Parathyroid adenoma (tissue), 2 donors: ENCODE measurements at regions not wholly inside any gene's neighbourhood (a gene's known extent, or its start where the extent isn't known, plus 50 kb on each side); places are given as distances from the start of the nearest gene placed in this dataset.

Source experiments
- H2AFZ ChIP-seq: fragments of 300-600 bp; sonication (generic); one replicate; pipeline ENCODE4 v1.7.0; 2017; ENCODE audit warnings: antibody characterized with exemption, mild to moderate bottlenecking
- H3K27ac ChIP-seq: fragments of 300-600 bp; sonication (generic); one replicate; pipeline ENCODE4 v1.7.0; 2017
- H3K27me3 ChIP-seq: fragments of 300-600 bp; sonication (generic); one replicate; pipeline ENCODE4 v1.7.0; 2017; ENCODE audit warnings: low read length; ENCODE audit not compliant: control insufficient read depth, insufficient read depth
- H3K36me3 ChIP-seq: fragments of 300-600 bp; sonication (generic); one replicate; pipeline ENCODE4 v1.7.0; 2017; ENCODE audit warnings: low read length; ENCODE audit not compliant: control insufficient read depth, insufficient read depth
- H3K4me1 ChIP-seq: fragments of 300-600 bp; sonication (generic); one replicate; pipeline ENCODE4 v1.7.0; 2017; ENCODE audit warnings: control low read depth
- H3K4me2 ChIP-seq: fragments of 300-600 bp; sonication (generic); one replicate; pipeline ENCODE4 v1.7.0; 2017; ENCODE audit warnings: low read length
- H3K4me3 ChIP-seq: fragments of 300-600 bp; sonication (generic); one replicate; pipeline ENCODE4 v1.7.0; 2017; ENCODE audit warnings: low read depth, low read length
- H3K79me2 ChIP-seq: fragments of 300-600 bp; sonication (generic); one replicate; pipeline ENCODE4 v1.7.0; 2017; ENCODE audit warnings: control low read depth
- H3K9ac ChIP-seq: fragments of 300-600 bp; sonication (generic); one replicate; pipeline ENCODE4 v1.7.0; 2017; ENCODE audit warnings: mild to moderate bottlenecking
- H3K9me3 ChIP-seq: fragments of 300-600 bp; sonication (generic); one replicate; pipeline ENCODE4 v1.7.0; 2017; ENCODE audit warnings: low read length; ENCODE audit not compliant: control insufficient read depth
- CTCF ChIP-seq: fragments of 300-600 bp; sonication (generic); IDR thresholded peaks from one replicate; pipeline ENCODE4 v1.7.0; 2017; ENCODE audit warnings: antibody characterized with exemption, mild to moderate bottlenecking
- donor health status: primary hyperparathyroidism.

DNA sequence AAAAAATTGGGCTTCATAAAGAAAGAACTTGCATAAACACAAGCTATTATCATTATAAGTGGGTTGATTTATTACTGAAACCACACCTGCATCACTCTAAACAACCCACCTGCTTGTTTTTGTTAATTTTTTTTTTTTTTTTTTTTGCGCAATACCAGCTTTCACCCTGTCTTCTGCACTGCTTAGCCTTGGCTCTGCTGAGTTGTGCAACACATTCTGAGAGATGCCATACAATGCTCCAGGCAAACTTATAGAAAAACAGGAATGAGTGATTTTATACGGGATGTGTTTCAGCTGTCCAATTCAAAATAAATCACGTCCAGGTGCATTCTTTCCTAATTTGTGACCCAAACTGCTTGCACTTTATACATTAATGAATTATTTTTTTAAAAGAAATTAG, 923.6 kb downstream of the GATA3 start:
- TF ChIP-seq CTCF: no peak
- no peaks in the 10 kb centered on the region for H3K27me3 ChIP-seq
- no peak overlapping the region for H3K9ac ChIP-seq
- H3K36me3 ChIP-seq: no peaks in the 10 kb centered on the region
- no peak overlapping the region for H3K27ac ChIP-seq
- no peak overlapping the region for H2AFZ ChIP-seq
- H3K9me3 ChIP-seq: no peaks in the 10 kb centered on the region
- H3K79me2 ChIP-seq: no peaks in the 10 kb centered on the region
- H3K4me2 ChIP-seq: no peak overlapping the region
- H3K4me3 ChIP-seq: no peak overlapping the region
- H3K4me1 ChIP-seq: no peaks in the 10 kb centered on the region

- no peaks in the 10 kb centered on the region for H3K4me1 ChIP-seq
- no peak overlapping the region for H3K9ac ChIP-seq
- H3K9me3 ChIP-seq: no peaks in the 10 kb centered on the region
- H3K4me2 ChIP-seq: no peak overlapping the region
- H2AFZ ChIP-seq: no peak overlapping the region
- H3K4me3 ChIP-seq: no peak overlapping the region
- no peaks in the 10 kb centered on the region for H3K27me3 ChIP-seq
- H3K79me2 ChIP-seq: no peaks in the 10 kb centered on the region
- H3K27ac ChIP-seq: no peak overlapping the region
- no peak for TF ChIP-seq CTCF
- no peaks in the 10 kb centered on the region for H3K36me3 ChIP-seq
These were observed 925.5 kb downstream of the GATA3 start for GRCh38 chr10:8979976-8980375.

GRCh38 chr10:8981277-8981676, 926.8 kb downstream of the GATA3 start:
- Histone ChIP-seq H3K36me3 (no peaks in the 10 kb centered on the region), H3K9me3 (no peaks in the 10 kb centered on the region), H2AFZ (no peak overlapping the region), H3K79me2 (no peaks in the 10 kb centered on the region), H3K27me3 (no peaks in the 10 kb centered on the region), H3K9ac (no peak overlapping the region), H3K4me1 (no peaks in the 10 kb centered on the region), H3K27ac (no peak overlapping the region), H3K4me3 (no peak overlapping the region), H3K4me2 (no peak overlapping the region)
- TF ChIP-seq CTCF: no peak

DNA sequence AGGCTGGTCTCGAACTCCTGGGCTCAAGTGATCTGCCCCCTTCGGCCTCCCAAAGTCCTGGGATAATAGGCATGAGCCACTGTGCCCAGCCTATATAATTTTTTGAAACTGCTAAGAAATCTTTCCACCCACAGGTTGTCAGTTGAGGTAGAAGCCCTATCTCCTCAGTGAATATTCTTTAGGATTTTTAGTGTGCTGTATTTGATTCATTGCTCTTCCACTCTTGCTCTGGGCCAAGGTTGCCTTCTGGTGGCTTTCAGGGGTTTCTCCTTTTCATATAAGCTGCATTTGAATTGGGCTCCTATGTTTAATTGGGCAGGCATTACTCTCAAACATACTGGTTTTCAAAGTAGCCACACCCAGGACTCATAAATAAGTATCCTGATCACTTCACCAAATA, 931.2 kb downstream of the GATA3 start:
- Histone ChIP-seq H3K27me3 (no peaks in the 10 kb centered on the region), H3K79me2 (no peaks in the 10 kb centered on the region), H3K4me1 (no peaks in the 10 kb centered on the region), H2AFZ (no peak overlapping the region), H3K27ac (no peak overlapping the region), H3K9me3 (no peaks in the 10 kb centered on the region), H3K36me3 (no peaks in the 10 kb centered on the region), H3K4me3 (no peak overlapping the region), H3K4me2 (no peak overlapping the region), H3K9ac (no peak overlapping the region)
- no peak for TF ChIP-seq CTCF

- Histone ChIP-seq H3K36me3 (no peaks in the 10 kb centered on the region), H3K27me3 (no peaks in the 10 kb centered on the region), H3K9me3 (no peaks in the 10 kb centered on the region), H3K4me1 (no peaks in the 10 kb centered on the region), H3K4me3 (no peak overlapping the region), H3K9ac (no peak overlapping the region), H2AFZ (no peak overlapping the region), H3K4me2 (no peak overlapping the region), H3K27ac (no peak overlapping the region), H3K79me2 (no peaks in the 10 kb centered on the region)
- no peak for TF ChIP-seq CTCF
These were observed 932.5 kb downstream of the GATA3 start for GRCh38 chr10:8986975-8987374.
